ENCODE measurements at regions not wholly inside any gene's neighbourhood (a gene's known extent, or its start where the extent isn't known, plus 50 kb on each side); places are given as distances from the start of the nearest gene placed in this dataset.

- no peak for DNase-seq
Observed at GRCh38 chrX:43019021-43019420, 241.1 kb upstream of the PPP1R2C start.

- no peak for DNase-seq
Observed at GRCh38 chrX:43025806-43026315, 247.9 kb upstream of the PPP1R2C start.

GRCh38 chrX:43064096-43064495 is 286.1 kb upstream of the PPP1R2C start:
- no peak for DNase-seq

- no peak for DNase-seq
Observed at GRCh38 chrX:43065978-43066377, 288.0 kb upstream of the PPP1R2C start.

- no peak for DNase-seq
Observed at GRCh38 chrX:43068639-43069038, 290.7 kb upstream of the PPP1R2C start.

- DNase-seq, result no peak
Observed at GRCh38 chrX:43083016-43083415, 305.1 kb upstream of the PPP1R2C start.

- DNase-seq, result no peak
Observed at GRCh38 chrX:43087830-43088229, 309.9 kb upstream of the PPP1R2C start.

GRCh38 chrX:43096830-43097229 is 318.9 kb upstream of the PPP1R2C start:
- no peak for DNase-seq

- DNase-seq, result no peak
Observed at GRCh38 chrX:43106009-43106408, 328.0 kb upstream of the PPP1R2C start.

GRCh38 chrX:43108828-43109227 is 330.9 kb upstream of the PPP1R2C start:
- DNase-seq, result no peak

GRCh38 chrX:43121637-43122036 is 343.7 kb upstream of the PPP1R2C start:
- DNase-seq, result no peak

GRCh38 chrX:43139645-43140044 is 361.7 kb upstream of the PPP1R2C start:
- no peak for DNase-seq

GRCh38 chrX:43140582-43140981 is 362.6 kb upstream of the PPP1R2C start:
- no peak for DNase-seq

GRCh38 chrX:43141885-43142284 is 363.9 kb upstream of the PPP1R2C start:
- DNase-seq, result no peak

- no peak for DNase-seq
Observed at GRCh38 chrX:43148305-43148704, 370.3 kb upstream of the PPP1R2C start.

- DNase-seq, result no peak
Observed at GRCh38 chrX:43165343-43165920, 387.5 kb upstream of the PPP1R2C start.

- DNase-seq, result peak; percentile 84
Observed at GRCh38 chrX:43166874-43167273, 388.9 kb upstream of the PPP1R2C start.

- DNase-seq, result no peak
Observed at GRCh38 chrX:43175434-43175833, 397.5 kb upstream of the PPP1R2C start.

GRCh38 chrX:43176686-43177085 is 398.7 kb upstream of the PPP1R2C start:
- no peak for DNase-seq

- no peak for DNase-seq
Observed at GRCh38 chrX:43188296-43188695, 410.3 kb upstream of the PPP1R2C start.

- no peak for DNase-seq
Observed at GRCh38 chrX:43211570-43211969, 433.6 kb upstream of the PPP1R2C start.

GRCh38 chrX:43218198-43218597 is 437.9 kb upstream of the MAOA start:
- no peak for DNase-seq

GRCh38 chrX:43224496-43224895 is 431.6 kb upstream of the MAOA start:
- no peak for DNase-seq

GRCh38 chrX:43225626-43226328 is 430.3 kb upstream of the MAOA start:
- no peak for DNase-seq

- DNase-seq, result no peak
Observed at GRCh38 chrX:43238461-43238945, 417.6 kb upstream of the MAOA start.

Data from NCI-H748 treated with DMSO at 0.1 percent for 48 hours (cell line).